SKM-1 (cell line): ENCODE measurements at regions not wholly inside any gene's neighbourhood (a gene's known extent, or its start where the extent isn't known, plus 50 kb on each side); places are given as distances from the start of the nearest gene placed in this dataset.
"Not testable (repeated sequence)": the region's sequence is repeated elsewhere in the genome, so short reads cannot be mapped to it uniquely, and the experiment has no call there.

ENCODE experiments used
- DNase-seq: peaks from one replicate; lab custom pipeline; 2025; ENCODE audit not compliant: unreplicated experiment; lab: John Stamatoyannopoulos, UW

GRCh38 chr21:39083377-39084008 is 99.8 kb downstream of the PSMG1 start:
- DNase-seq = no peak

GRCh38 chr21:39082656-39083376 is 100.4 kb downstream of the PSMG1 start:
- no peak for DNase-seq

- DNase-seq = no peak
Measured at GRCh38 chr21:39080366-39080765, 102.9 kb downstream of the PSMG1 start.

- DNase-seq = peak; percentile 94
Measured at GRCh38 chr21:39079617-39080016, 103.6 kb downstream of the PSMG1 start.

GRCh38 chr21:39078322-39079065 is 104.8 kb downstream of the PSMG1 start:
- DNase-seq = no peak

- peak; percentile 63 for DNase-seq
Measured at GRCh38 chr21:39077876-39078275, 105.4 kb downstream of the PSMG1 start.

GRCh38 chr21:39074508-39074907 is 108.7 kb downstream of the PSMG1 start:
- DNase-seq = no peak

- no peak for DNase-seq
Measured at GRCh38 chr21:39073717-39074116, 109.5 kb downstream of the PSMG1 start.

GRCh38 chr21:39073063-39073462 is 110.2 kb downstream of the PSMG1 start:
- DNase-seq = no peak

- DNase-seq = no peak
Measured at GRCh38 chr21:39072468-39072867, 110.8 kb downstream of the PSMG1 start.

GRCh38 chr21:39071623-39072214 is 111.5 kb downstream of the PSMG1 start:
- no peak for DNase-seq

- not testable (repeated sequence) for DNase-seq
Measured at GRCh38 chr21:39069856-39070255, 113.4 kb downstream of the PSMG1 start.

- no peak for DNase-seq
Measured at GRCh38 chr21:39066829-39067780, 116.1 kb downstream of the PSMG1 start.

GRCh38 chr21:39065917-39066316 is 117.3 kb downstream of the PSMG1 start:
- no peak for DNase-seq

- no peak for DNase-seq
Measured at GRCh38 chr21:39064325-39065012, 118.8 kb downstream of the PSMG1 start.

- no peak for DNase-seq
Measured at GRCh38 chr21:39063517-39063916, 119.7 kb downstream of the PSMG1 start.

- no peak for DNase-seq
Measured at GRCh38 chr21:39062196-39062595, 121.1 kb downstream of the PSMG1 start.

- DNase-seq = no peak
Measured at GRCh38 chr21:39061766-39062165, 121.5 kb downstream of the PSMG1 start.

GRCh38 chr21:39060485-39061083 is 122.7 kb downstream of the PSMG1 start:
- no peak for DNase-seq

- no peak for DNase-seq
Measured at GRCh38 chr21:39057121-39057520, 126.1 kb downstream of the PSMG1 start.
